NCI-H82 treated with DMSO at 0.1 percent for 48 hours (cell line): ENCODE measurements at regions not wholly inside any gene's neighbourhood (a gene's known extent, or its start where the extent isn't known, plus 50 kb on each side); places are given as distances from the start of the nearest gene placed in this dataset.
A peak's percentile ranks its signal among the peaks of the same experiment; 100 is the strongest.
"Not testable (repeated sequence)": the region's sequence is repeated elsewhere in the genome, so short reads cannot be mapped to it uniquely, and the experiment has no call there.

Source experiments
- DNase-seq: peaks from one replicate; lab custom pipeline; 2025; ENCODE audit not compliant: unreplicated experiment; lab: John Stamatoyannopoulos, UW

- DNase-seq = no peak
Measured at GRCh38 chr2:64869126-64869525, 120.1 kb upstream of the SLC1A4 start.

- peak; percentile 36 for DNase-seq
Measured at GRCh38 chr2:64873472-64873924, 115.7 kb upstream of the SLC1A4 start.

GRCh38 chr2:64874593-64874992 is 114.6 kb upstream of the SLC1A4 start:
- DNase-seq = no peak

GRCh38 chr2:64875368-64875767 is 113.8 kb upstream of the SLC1A4 start:
- no peak for DNase-seq

GRCh38 chr2:64876137-64876647 is 113.0 kb upstream of the SLC1A4 start:
- peak; percentile 48 for DNase-seq

- no peak for DNase-seq
Measured at GRCh38 chr2:64879745-64880144, 109.5 kb upstream of the SLC1A4 start.

- no peak for DNase-seq
Measured at GRCh38 chr2:64880193-64880951, 108.8 kb upstream of the SLC1A4 start.

- no peak for DNase-seq
Measured at GRCh38 chr2:64881037-64881492, 108.1 kb upstream of the SLC1A4 start.

- no peak for DNase-seq
Measured at GRCh38 chr2:64887565-64887964, 101.6 kb upstream of the SLC1A4 start.

GRCh38 chr2:64888591-64889309 is 100.4 kb upstream of the SLC1A4 start:
- DNase-seq = no peak

GRCh38 chr2:64889803-64890202 is 99.4 kb upstream of the SLC1A4 start:
- no peak for DNase-seq

- not testable (repeated sequence) for DNase-seq
Measured at GRCh38 chr2:64896572-64896971, 92.6 kb upstream of the SLC1A4 start.

GRCh38 chr2:64899081-64899865 is 89.9 kb upstream of the SLC1A4 start:
- no peak for DNase-seq

GRCh38 chr2:64899876-64900275 is 89.3 kb upstream of the SLC1A4 start:
- DNase-seq = not testable (repeated sequence)

GRCh38 chr2:64904413-64905329 is 84.5 kb upstream of the SLC1A4 start:
- no peak for DNase-seq

GRCh38 chr2:64905338-64906024 is 83.7 kb upstream of the SLC1A4 start:
- no peak for DNase-seq

GRCh38 chr2:64906853-64907536 is 82.2 kb upstream of the SLC1A4 start:
- no peak for DNase-seq

GRCh38 chr2:64908406-64908805 is 80.8 kb upstream of the SLC1A4 start:
- DNase-seq = no peak

GRCh38 chr2:64910523-64910922 is 78.7 kb upstream of the SLC1A4 start:
- no peak for DNase-seq
